ENCODE measurements at regions not wholly inside any gene's neighbourhood (a gene's known extent, or its start where the extent isn't known, plus 50 kb on each side); places are given as distances from the start of the nearest gene placed in this dataset.

DNA sequence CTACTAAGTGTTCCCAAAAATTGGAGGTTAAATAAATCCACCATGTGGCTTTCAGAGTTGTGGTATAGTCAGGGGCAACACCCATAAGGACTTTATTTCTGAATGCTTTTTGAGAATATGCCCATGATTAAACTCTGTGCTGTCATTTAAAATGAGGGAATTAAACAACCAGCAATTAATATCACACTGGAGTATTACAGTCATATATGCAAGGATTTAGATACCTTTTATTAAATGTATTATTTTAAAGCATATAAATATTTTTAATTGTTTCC is 227.6 kb downstream of the ZPLD1 start:
- H3K27ac ChIP-seq = no peak overlapping the region
- no peaks in the 10 kb centered on the region for H3K9me3 ChIP-seq
- no peaks in the 10 kb centered on the region for H3K36me3 ChIP-seq
- no peak for DNase-seq
- TF ChIP-seq EP300 (IDR thresholded peaks at IDR 0.05) (no peak), POLR2A (IDR thresholded peaks at IDR 0.05) (no peak), POLR2AphosphoS5 (IDR thresholded peaks at IDR 0.05) (no peak)
- TF ChIP-seq, protein P1, sequence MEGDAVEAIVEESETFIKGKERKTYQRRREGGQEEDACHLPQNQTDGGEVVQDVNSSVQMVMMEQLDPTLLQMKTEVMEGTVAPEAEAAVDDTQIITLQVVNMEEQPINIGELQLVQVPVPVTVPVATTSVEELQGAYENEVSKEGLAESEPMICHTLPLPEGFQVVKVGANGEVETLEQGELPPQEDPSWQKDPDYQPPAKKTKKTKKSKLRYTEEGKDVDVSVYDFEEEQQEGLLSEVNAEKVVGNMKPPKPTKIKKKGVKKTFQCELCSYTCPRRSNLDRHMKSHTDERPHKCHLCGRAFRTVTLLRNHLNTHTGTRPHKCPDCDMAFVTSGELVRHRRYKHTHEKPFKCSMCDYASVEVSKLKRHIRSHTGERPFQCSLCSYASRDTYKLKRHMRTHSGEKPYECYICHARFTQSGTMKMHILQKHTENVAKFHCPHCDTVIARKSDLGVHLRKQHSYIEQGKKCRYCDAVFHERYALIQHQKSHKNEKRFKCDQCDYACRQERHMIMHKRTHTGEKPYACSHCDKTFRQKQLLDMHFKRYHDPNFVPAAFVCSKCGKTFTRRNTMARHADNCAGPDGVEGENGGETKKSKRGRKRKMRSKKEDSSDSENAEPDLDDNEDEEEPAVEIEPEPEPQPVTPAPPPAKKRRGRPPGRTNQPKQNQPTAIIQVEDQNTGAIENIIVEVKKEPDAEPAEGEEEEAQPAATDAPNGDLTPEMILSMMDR (IDR thresholded peaks at IDR 0.05) = no peak
- no peaks in the 10 kb centered on the region for H3K27me3 ChIP-seq
- no peak overlapping the region for H3K4me3 ChIP-seq
- H3K4me1 ChIP-seq = no peaks in the 10 kb centered on the region
- intact Hi-C loops (cut with DNase I) = no loop called here

GRCh38 chr3:102664126-102664525 is 229.3 kb downstream of the ZPLD1 start:
- no peak for DNase-seq
- TF ChIP-seq EP300 (IDR thresholded peaks at IDR 0.05) = no peak
- TF ChIP-seq POLR2A (IDR thresholded peaks at IDR 0.05) = no peak
- no peak for TF ChIP-seq POLR2AphosphoS5 (IDR thresholded peaks at IDR 0.05)
- TF ChIP-seq, protein P1 (IDR thresholded peaks at IDR 0.05) = no peak
- H3K27me3 ChIP-seq = no peaks in the 10 kb centered on the region
- no peak overlapping the region for H3K27ac ChIP-seq
- H3K4me1 ChIP-seq = no peaks in the 10 kb centered on the region
- H3K4me3 ChIP-seq = no peak overlapping the region
- intact Hi-C loops (cut with DNase I) = no loop called here
- no peaks in the 10 kb centered on the region for H3K9me3 ChIP-seq
- H3K36me3 ChIP-seq = no peaks in the 10 kb centered on the region
- 91 to 92% methylated on average over 6 of the region's 6 CpGs for WGBS, 2 donors

- intact Hi-C loops (cut with DNase I) = no loop called here
These were observed 230.4 kb downstream of the ZPLD1 start for GRCh38 chr3:102665183-102665582.

DNA sequence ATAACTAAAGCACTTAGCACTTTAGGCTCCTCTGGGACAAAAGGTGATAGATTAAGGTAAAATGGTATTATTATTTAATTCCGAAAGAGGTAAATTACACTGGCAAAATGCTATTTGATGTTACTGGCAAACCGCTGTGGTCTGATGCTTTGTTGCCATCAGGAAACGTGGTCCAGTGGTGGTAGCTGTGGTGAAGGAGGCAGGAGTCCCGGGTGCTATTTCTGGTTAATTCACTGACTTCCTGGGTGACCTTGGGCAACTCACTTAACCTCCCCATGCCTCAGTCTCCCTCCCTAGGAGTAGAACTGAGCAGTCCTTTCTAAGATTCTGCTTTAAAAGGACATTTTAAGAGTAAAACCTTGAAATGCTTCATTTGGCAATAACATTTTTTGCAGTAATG is 233.4 kb downstream of the ZPLD1 start:
- no peak overlapping the region for H3K4me3 ChIP-seq
- no peak overlapping the region for H3K27ac ChIP-seq
- H3K36me3 ChIP-seq = no peaks in the 10 kb centered on the region
- no peak for TF ChIP-seq POLR2A (IDR thresholded peaks at IDR 0.05)
- H3K4me1 ChIP-seq = no peaks in the 10 kb centered on the region
- DNase-seq = no peak
- no peaks in the 10 kb centered on the region for H3K27me3 ChIP-seq
- intact Hi-C loops (cut with DNase I) = no loop called here
- no peaks in the 10 kb centered on the region for H3K9me3 ChIP-seq
- WGBS, 2 donors = 75 to 77% methylated on average over 4 of the region's 4 CpGs

More at GRCh38 chr3:102665183-102665582, 230.4 kb downstream of the ZPLD1 start:
- Histone ChIP-seq H3K4me3 (no peak overlapping the region), H3K4me1 (no peaks in the 10 kb centered on the region), H3K9me3 (no peaks in the 10 kb centered on the region), H3K36me3 (no peaks in the 10 kb centered on the region), H3K27ac (no peak overlapping the region), H3K27me3 (no peaks in the 10 kb centered on the region)
- DNase-seq = no peak
- WGBS, 2 donors = 68 to 77% methylated on average over 4 of the region's 4 CpGs
- no peak for TF ChIP-seq EP300 (IDR thresholded peaks at IDR 0.05)
- TF ChIP-seq POLR2AphosphoS5 (IDR thresholded peaks at IDR 0.05) = no peak
- TF ChIP-seq, protein P1 (IDR thresholded peaks at IDR 0.05) = no peak
- TF ChIP-seq POLR2A (IDR thresholded peaks at IDR 0.05) = no peak

GRCh38 chr3:102670986-102671385 is 236.2 kb downstream of the ZPLD1 start:
- WGBS, 2 donors = 16 to 66% methylated on average over 2 of the region's 2 CpGs

More at GRCh38 chr3:102670986-102671385, 236.2 kb downstream of the ZPLD1 start:
- no peaks in the 10 kb centered on the region for H3K27me3 ChIP-seq
- H3K36me3 ChIP-seq = no peaks in the 10 kb centered on the region
- intact Hi-C loops (cut with DNase I) = no loop called here
- no peaks in the 10 kb centered on the region for H3K9me3 ChIP-seq
- peaks cover 0 to 5% (median 0%) of the 10 kb centered on the region in 4 donors for H3K4me1 ChIP-seq
- no peak for DNase-seq
- TF ChIP-seq POLR2A (IDR thresholded peaks at IDR 0.05) = no peak
- no peak for TF ChIP-seq EP300 (IDR thresholded peaks at IDR 0.05)
- no peak for TF ChIP-seq POLR2AphosphoS5 (IDR thresholded peaks at IDR 0.05)
- TF ChIP-seq, protein P1 (IDR thresholded peaks at IDR 0.05) = no peak
- no peak overlapping the region for H3K27ac ChIP-seq
- no peak overlapping the region for H3K4me3 ChIP-seq

Data from sigmoid colon (tissue), 6 donors.